Astrocyte (in vitro differentiated cells and primary cell): ENCODE measurements at regions not wholly inside any gene's neighbourhood (a gene's known extent, or its start where the extent isn't known, plus 50 kb on each side); places are given as distances from the start of the nearest gene placed in this dataset.

ENCODE experiments used
- DNase-seq: peaks from one replicate; pipeline ENCODE4 v3.0.0-alpha.2; 2010; ENCODE audit warnings: low read depth
- FAIRE-seq: peaks from 2 replicates; lab custom pipeline; 2011; peaks lifted over from hg19 to GRCh38; lab: Jason Lieb, UNC
- H2AFZ ChIP-seq: 2 replicates; pipeline ENCODE4 v1.6.0; 2012; ENCODE audit warnings: low read depth, low read length, inconsistent platforms
- H3K27ac ChIP-seq: 2 replicates; pipeline ENCODE4 v1.5.1; 2011; ENCODE audit warnings: low read depth, low read length, inconsistent platforms
- H3K27me3 ChIP-seq: 2 replicates; pipeline ENCODE4 v1.6.0; 2011; ENCODE audit warnings: low read length, inconsistent platforms; ENCODE audit not compliant: insufficient read depth
- H3K36me3 ChIP-seq: 2 replicates; pipeline ENCODE4 v1.5.1; 2011; ENCODE audit warnings: low read length, inconsistent platforms; ENCODE audit not compliant: insufficient read depth
- H3K4me1 ChIP-seq: 2 replicates; pipeline ENCODE4 v1.5.1; 2011; ENCODE audit warnings: low read length, inconsistent platforms; ENCODE audit not compliant: insufficient read depth
- H3K4me2 ChIP-seq: 2 replicates; pipeline ENCODE4 v1.6.0; 2012; ENCODE audit warnings: low read length, inconsistent platforms
- H3K4me3 ChIP-seq: 2 replicates; pipeline ENCODE4 v1.5.1; 2011; ENCODE audit warnings: low read depth, mild to moderate bottlenecking, low read length, inconsistent platforms; ENCODE audit not compliant: insufficient read depth
- H3K79me2 ChIP-seq: 2 replicates; pipeline ENCODE4 v1.6.0; 2012; ENCODE audit warnings: mild to moderate bottlenecking, low read length, inconsistent platforms; ENCODE audit not compliant: insufficient read depth
- H3K9ac ChIP-seq: 2 replicates; pipeline ENCODE4 v1.6.0; 2012; ENCODE audit warnings: mild to moderate bottlenecking, low read length, inconsistent platforms
- H3K9me3 ChIP-seq: 2 replicates; pipeline ENCODE4 v1.5.1; 2012; ENCODE audit warnings: low read depth, mild to moderate bottlenecking, low read length, inconsistent platforms; ENCODE audit not compliant: insufficient read depth
- H4K20me1 ChIP-seq: 2 replicates; pipeline ENCODE4 v1.6.0; 2012; ENCODE audit warnings: low read length, inconsistent platforms; ENCODE audit not compliant: insufficient read depth
- H3K27ac Mint-ChIP-seq: one replicate; pipeline ENCODE4 v1.8.0; 2021; ENCODE audit warnings: mild to moderate bottlenecking, mixed read lengths; ENCODE audit not compliant: unreplicated experiment
- H3K27me3 Mint-ChIP-seq: one replicate; pipeline ENCODE4 v1.8.0; 2021; ENCODE audit warnings: low read depth, mixed read lengths; ENCODE audit not compliant: unreplicated experiment
- H3K36me3 Mint-ChIP-seq: one replicate; pipeline ENCODE4 v1.8.0; 2021; ENCODE audit warnings: low read depth, mixed read lengths; ENCODE audit not compliant: unreplicated experiment
- H3K4me1 Mint-ChIP-seq: one replicate; pipeline ENCODE4 v1.8.0; 2021; ENCODE audit warnings: low read depth, mixed read lengths; ENCODE audit not compliant: unreplicated experiment
- H3K4me3 Mint-ChIP-seq: one replicate; pipeline ENCODE4 v1.8.0; 2021; ENCODE audit warnings: mild to moderate bottlenecking, moderate library complexity, mixed read lengths; ENCODE audit not compliant: unreplicated experiment
- H3K9me3 Mint-ChIP-seq: one replicate; pipeline ENCODE4 v1.8.0; 2021; ENCODE audit warnings: mild to moderate bottlenecking, mixed read lengths; ENCODE audit not compliant: unreplicated experiment
- CTCF ChIP-seq: IDR thresholded peaks from 2 replicates; pipeline ENCODE4 v1.5.1; 2011; ENCODE audit warnings: low read depth, mild to moderate bottlenecking, inconsistent platforms, low read length, moderate library complexity; ENCODE audit not compliant: insufficient read depth
- EZH2 ChIP-seq: IDR thresholded peaks from 2 replicates; pipeline ENCODE4 v1.6.1; 2012; ENCODE audit warnings: mild to moderate bottlenecking, low read length, inconsistent platforms; ENCODE audit not compliant: insufficient read depth

GRCh38 chr3:30154853-30155252, 451.5 kb upstream of the TGFBR2 start:
- no peaks in the 10 kb centered on the region for H3K79me2 ChIP-seq
- no peak overlapping the region for H3K4me2 ChIP-seq
- no peak overlapping the region for H3K27ac ChIP-seq
- no peak overlapping the region for H3K27ac Mint-ChIP-seq
- no peak overlapping the region for H3K4me3 ChIP-seq
- H4K20me1 ChIP-seq = no peaks in the 10 kb centered on the region
- DNase-seq (no peak), FAIRE-seq (no peak)
- H3K27me3 Mint-ChIP-seq = no peaks in the 10 kb centered on the region
- no peaks in the 10 kb centered on the region for H3K36me3 Mint-ChIP-seq
- H3K27me3 ChIP-seq = no peaks in the 10 kb centered on the region
- no peaks in the 10 kb centered on the region for H3K9me3 ChIP-seq
- no peak overlapping the region for H2AFZ ChIP-seq
- no peak for TF ChIP-seq EZH2
- no peak for TF ChIP-seq CTCF
- no peak overlapping the region for H3K9ac ChIP-seq
- H3K4me1 Mint-ChIP-seq = no peaks in the 10 kb centered on the region
- no peak overlapping the region for H3K4me3 Mint-ChIP-seq
- no peaks in the 10 kb centered on the region for H3K36me3 ChIP-seq
- H3K9me3 Mint-ChIP-seq = peaks cover 4% of the 10 kb centered on the region
- H3K4me1 ChIP-seq = no peaks in the 10 kb centered on the region

GRCh38 chr3:30155755-30156154, 450.6 kb upstream of the TGFBR2 start:
- Mint-ChIP-seq H3K27me3 (no peaks in the 10 kb centered on the region), H3K9me3 (peaks cover 4% of the 10 kb centered on the region), H3K27ac (no peak overlapping the region), H3K4me3 (no peak overlapping the region), H3K4me1 (no peaks in the 10 kb centered on the region), H3K36me3 (no peaks in the 10 kb centered on the region)
- H3K79me2 ChIP-seq = no peaks in the 10 kb centered on the region
- no peak for DNase-seq
- H3K27me3 ChIP-seq = no peaks in the 10 kb centered on the region
- TF ChIP-seq EZH2 = no peak
- no peak for TF ChIP-seq CTCF
- no peaks in the 10 kb centered on the region for H3K4me1 ChIP-seq
- no peak overlapping the region for H3K4me2 ChIP-seq
- no peak overlapping the region for H2AFZ ChIP-seq
- no peaks in the 10 kb centered on the region for H3K36me3 ChIP-seq
- no peaks in the 10 kb centered on the region for H3K9me3 ChIP-seq
- no peak for FAIRE-seq
- no peak overlapping the region for H3K4me3 ChIP-seq
- no peaks in the 10 kb centered on the region for H4K20me1 ChIP-seq
- no peak overlapping the region for H3K27ac ChIP-seq
- no peak overlapping the region for H3K9ac ChIP-seq

GRCh38 chr3:30156586-30157498, 449.6 kb upstream of the TGFBR2 start:
- Mint-ChIP-seq H3K4me3 (no peak overlapping the region), H3K27ac (no peak overlapping the region), H3K36me3 (no peaks in the 10 kb centered on the region), H3K9me3 (peaks cover 6% of the 10 kb centered on the region), H3K4me1 (no peaks in the 10 kb centered on the region), H3K27me3 (no peaks in the 10 kb centered on the region)
- no peaks in the 10 kb centered on the region for H3K9me3 ChIP-seq
- no peak overlapping the region for H3K4me3 ChIP-seq
- TF ChIP-seq EZH2 (no peak), CTCF (no peak)
- H4K20me1 ChIP-seq = no peaks in the 10 kb centered on the region
- no peak overlapping the region for H3K9ac ChIP-seq
- DNase-seq (peak; percentile 44), FAIRE-seq (no peak)
- H3K4me2 ChIP-seq = no peak overlapping the region
- H3K79me2 ChIP-seq = no peaks in the 10 kb centered on the region
- no peak overlapping the region for H2AFZ ChIP-seq
- no peaks in the 10 kb centered on the region for H3K27me3 ChIP-seq
- no peaks in the 10 kb centered on the region for H3K36me3 ChIP-seq
- H3K27ac ChIP-seq = no peak overlapping the region
- no peaks in the 10 kb centered on the region for H3K4me1 ChIP-seq
